Heart right ventricle (tissue), 16 donors: ENCODE measurements at regions not wholly inside any gene's neighbourhood (a gene's known extent, or its start where the extent isn't known, plus 50 kb on each side); places are given as distances from the start of the nearest gene placed in this dataset.

Experiments
- ATAC-seq, 8 donors: fragments of 200-7000 bp; cut with Tn5 transposase; one replicate each; pipeline ENCODE4 v1.9.1; 2020; ENCODE audit warnings: mild to moderate bottlenecking in 8 of 8, moderate library complexity in 8 of 8, moderate number of reproducible peaks in 1 of 8
- DNase-seq, 2 donors: peaks; one replicate each; pipeline ENCODE4 v3.0.0-alpha.2; 2020
- H3K27ac ChIP-seq, 10 donors: fragments of 200-600 bp; sonication (generic) in 2 of 10; one replicate each; pipeline versions ENCODE4 v1.5.0 to v1.8.0; 2020 to 2022; ENCODE audit warnings: mild to moderate bottlenecking in 3 of 10
- H3K27me3 ChIP-seq, 7 donors: fragments of 200-600 bp; one replicate each; pipeline ENCODE4 v1.8.0; 2021 to 2022; ENCODE audit warnings: mild to moderate bottlenecking in 2 of 7
- H3K36me3 ChIP-seq, 9 donors: fragments of 200-600 bp; sonication (generic) in 1 of 9; one replicate each; pipeline versions ENCODE4 v1.5.0 to v1.8.0; 2020 to 2022; ENCODE audit warnings: mild to moderate bottlenecking in 2 of 9
- H3K4me1 ChIP-seq, 9 donors: fragments of 200-600 bp; sonication (generic) in 1 of 9; one replicate each; pipeline versions ENCODE4 v1.5.0 to v1.8.0; 2020 to 2022; ENCODE audit warnings: mild to moderate bottlenecking in 4 of 9
- H3K4me3 ChIP-seq, 10 donors: fragments of 200-600 bp; sonication (generic) in 2 of 10; one replicate each; pipeline versions ENCODE4 v1.5.0 to v1.8.0; 2020 to 2022; ENCODE audit warnings: mild to moderate bottlenecking in 7 of 10, moderate library complexity in 2 of 10
- H3K9me3 ChIP-seq, 11 donors: fragments of 200-600 bp in 10 of 11; sonication (generic) in 2 of 11; one replicate each; pipeline versions ENCODE4 v1.5.0 to v1.8.0; 2013 to 2022; ENCODE audit warnings: mild to moderate bottlenecking in 2 of 11, control low read depth in 1 of 11, moderate library complexity in 1 of 11
- CTCF ChIP-seq, 9 donors: fragments of 200-600 bp; sonication (generic) in 2 of 9; IDR thresholded peaks; one replicate each; pipeline versions ENCODE4 v1.5.0 to v1.8.0; 2021 to 2022; ENCODE audit warnings: antibody characterized with exemption in 9 of 9, mild to moderate bottlenecking in 5 of 9, moderate library complexity in 1 of 9
- WGBS, 2 donors: extraction: QIAGEN DNeasy Blood & Tissue Kit; methylation state at CpG; one replicate each; pipeline ENCODE4 v1.1.7; 2013; ENCODE audit warnings: inconsistent platforms in 1 of 2; 5-methylcytosine and 5-hydroxymethylcytosine counted together
- intact Hi-C, 10 donors: fragments of 100-400 bp; cut with DNase I; formaldehyde crosslinking; loops; one replicate each; pipeline versions ENCODE4 v1.11.1 to v1.14.2; 2022
- donor health status: Arrhythmogenic right ventricular cardiomyopathy.
- donor health status: ischemic (EF 13 %, LVEDD 7.1; RV severe dilation, severe dysfunction).
- donor health status: healthy with polysubstance abuse.
- donor health status: DM: no; HTN: yes; CAD: no.
- donor health status: DM: no; HTN: no; CAD: no.
- donor health status: ischemic (EF 25% LVEDD 6.9; RV normal size, moderate dysfunction).
- donor health status: ischemic (EF 25% LVEDD 5.7; RV mildly dilated, moderate dysfunction).
- donor health status: healthy.
- donor health status: DM: yes; HTN: yes; CAD: no.
- donor health status: Ischemic cardiomyopathy.
- donor health status: ischemic (EF 35%, LVEDD 5.7; RV mildly dilated, moderate dysfunction).
- donor health status: nonischemic (EF 11% LVEDD 7.7; RV severe dilation, severe dysfunction).
- donor health status: DM: yes; HTN: yes; CAD: no.
- donor health status: PGD.
- donor health status: ischemic (EF 29% LVEDD 5.4; RV normal size, mild dysfunction).
- donor health status: nonischemic (EF 23%, LVEDD 6.1; RV moderate dilation, normal function).

GRCh38 chr11:26035696-26036095 lies 296.2 kb upstream of the ANO3 start:
- ATAC-seq (no peak), DNase-seq (no peak)
- Histone ChIP-seq H3K4me1 (no peaks in the 10 kb centered on the region), H3K36me3 (no peaks in the 10 kb centered on the region), H3K9me3 (no peaks in the 10 kb centered on the region), H3K4me3 (no peak overlapping the region), H3K27me3 (no peaks in the 10 kb centered on the region), H3K27ac (no peak overlapping the region)
- TF ChIP-seq CTCF (IDR thresholded peaks at IDR 0.05) = no peak
- WGBS, 2 donors = 77% methylated on average over 6 of the region's 6 CpGs
- intact Hi-C loops = no loop called here

- no peaks in the 10 kb centered on the region for H3K36me3 ChIP-seq
- DNase-seq (no peak), ATAC-seq (no peak)
- TF ChIP-seq CTCF (IDR thresholded peaks at IDR 0.05) = no peak
- no peaks in the 10 kb centered on the region for H3K27me3 ChIP-seq
- intact Hi-C loops = loop anchor here in 1 of 10 donors (2.0 kb wide), 1 partner anchor 15 kb away; no protein-coding TSS in a partner anchor
- no peak overlapping the region for H3K27ac ChIP-seq
- no peak overlapping the region for H3K4me3 ChIP-seq
- H3K9me3 ChIP-seq = no peaks in the 10 kb centered on the region
- 85 to 89% methylated on average over 2 of the region's 2 CpGs for whole genome bisulfite sequencing, 2 donors
- H3K4me1 ChIP-seq = no peaks in the 10 kb centered on the region
Measured at GRCh38 chr11:26037716-26038115, 294.2 kb upstream of the ANO3 start.

GRCh38 chr11:26040339-26040738 lies 291.6 kb upstream of the ANO3 start:
- Histone ChIP-seq H3K4me1 (no peaks in the 10 kb centered on the region), H3K9me3 (no peaks in the 10 kb centered on the region), H3K27ac (no peak overlapping the region), H3K4me3 (no peak overlapping the region), H3K27me3 (no peaks in the 10 kb centered on the region), H3K36me3 (no peaks in the 10 kb centered on the region)
- WGBS, 2 donors = 63 to 64% methylated on average over 3 of the region's 3 CpGs
- DNase-seq = no peak
- no peak for TF ChIP-seq CTCF (IDR thresholded peaks at IDR 0.05)
- intact Hi-C loops = no loop called here
- no peak for ATAC-seq

- no peak for ATAC-seq
- TF ChIP-seq CTCF (IDR thresholded peaks at IDR 0.05) = no peak
Measured at GRCh38 chr11:26042113-26042512, 289.8 kb upstream of the ANO3 start.

More at GRCh38 chr11:26042113-26042512, 289.8 kb upstream of the ANO3 start:
- Histone ChIP-seq H3K36me3 (no peaks in the 10 kb centered on the region), H3K4me1 (no peaks in the 10 kb centered on the region), H3K4me3 (no peak overlapping the region), H3K27me3 (no peaks in the 10 kb centered on the region), H3K9me3 (no peaks in the 10 kb centered on the region), H3K27ac (no peak overlapping the region)
- intact Hi-C loops = no loop called here
- DNase-seq = no peak
- 85 to 93% methylated on average over 7 of the region's 7 CpGs for WGBS, 2 donors
